Kidney tubule cell (primary cell): ENCODE measurements at regions not wholly inside any gene's neighbourhood (a gene's known extent, or its start where the extent isn't known, plus 50 kb on each side); places are given as distances from the start of the nearest gene placed in this dataset.
"Not testable (repeated sequence)": the region's sequence is repeated elsewhere in the genome, so short reads cannot be mapped to it uniquely, and the experiment has no call there.

Experiments
- DNase-seq: peaks from one replicate; pipeline ENCODE4 v3.0.0-alpha.2; 2018; ENCODE audit warnings: low spot score

- not testable (repeated sequence) for DNase-seq
Measured at GRCh38 chr1:146883190-146883589, 54.9 kb upstream of the NBPF12 start.

DNA sequence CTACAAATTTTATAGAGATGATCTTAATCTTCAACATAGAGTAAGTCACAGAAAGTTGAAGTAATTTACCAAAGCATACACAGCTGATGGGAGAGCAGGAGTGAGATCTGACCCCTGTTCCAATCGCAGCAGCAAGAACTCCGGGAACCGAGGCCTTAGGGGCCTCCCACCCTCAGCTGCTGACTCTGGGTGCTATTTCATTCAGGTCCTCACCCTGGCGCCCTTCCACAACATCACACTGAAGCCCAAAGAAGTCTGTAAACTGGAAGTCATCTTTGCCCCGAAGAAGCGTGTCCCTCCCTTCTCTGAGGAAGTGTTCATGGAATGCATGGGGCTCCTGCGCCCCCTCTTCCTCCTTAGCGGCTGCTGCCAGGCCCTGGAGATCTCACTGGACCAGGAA lies 57.0 kb upstream of the NBPF12 start:
- DNase-seq, result not testable (repeated sequence)

GRCh38 chr1:146863799-146864319 lies 74.3 kb upstream of the NBPF12 start:
- DNase-seq, result peak; percentile 4

DNA sequence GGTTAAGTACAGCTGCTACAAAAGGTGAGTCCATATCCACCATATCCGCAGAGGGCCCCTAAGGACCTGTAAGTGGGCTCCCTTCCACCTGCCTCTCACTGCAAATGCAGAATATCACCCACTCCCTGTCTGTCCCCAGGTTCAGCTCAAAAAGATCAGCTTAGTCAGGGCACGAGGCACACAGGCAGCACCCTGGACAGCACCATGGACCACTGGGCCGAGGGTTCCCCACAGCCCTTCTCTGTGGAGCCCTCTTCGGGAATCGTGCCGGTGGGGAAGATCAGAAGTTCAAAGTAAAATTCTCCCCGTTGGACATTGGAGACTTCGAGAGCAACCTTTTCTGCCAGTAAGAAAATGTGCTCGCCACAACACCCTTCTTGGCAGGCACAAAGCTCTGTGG lies 85.0 kb upstream of the NBPF12 start:
- not testable (repeated sequence) for DNase-seq

- DNase-seq, result not testable (repeated sequence)
Measured at GRCh38 chr1:146850352-146850889, 87.7 kb upstream of the NBPF12 start.

GRCh38 chr1:146838725-146839124 lies 99.4 kb upstream of the NBPF12 start:
- not testable (repeated sequence) for DNase-seq

DNA sequence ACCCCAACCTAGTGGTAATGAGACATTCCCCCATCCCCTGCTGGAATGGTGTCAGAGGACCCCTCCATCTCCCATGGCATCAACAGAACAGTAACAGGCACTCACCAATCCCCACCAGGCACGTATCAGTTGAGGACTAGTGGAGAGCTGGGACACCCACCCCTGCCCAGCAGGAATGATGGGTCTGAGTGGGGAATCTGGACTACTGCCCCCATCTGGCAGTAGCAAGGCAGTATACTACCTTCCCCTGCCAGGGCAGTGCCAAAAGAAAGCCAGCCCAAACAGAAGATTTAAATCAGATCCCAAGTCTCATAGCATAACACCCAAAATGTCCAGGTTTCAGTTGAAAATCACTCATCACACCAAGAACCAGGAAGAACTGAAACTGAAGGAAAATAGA lies 111.2 kb upstream of the NBPF12 start:
- DNase-seq, result not testable (repeated sequence)

GRCh38 chr1:146794236-146794635 lies 143.9 kb upstream of the NBPF12 start:
- DNase-seq, result not testable (repeated sequence)

GRCh38 chr1:146792725-146793124 lies 145.4 kb upstream of the NBPF12 start:
- DNase-seq, result not testable (repeated sequence)

DNA sequence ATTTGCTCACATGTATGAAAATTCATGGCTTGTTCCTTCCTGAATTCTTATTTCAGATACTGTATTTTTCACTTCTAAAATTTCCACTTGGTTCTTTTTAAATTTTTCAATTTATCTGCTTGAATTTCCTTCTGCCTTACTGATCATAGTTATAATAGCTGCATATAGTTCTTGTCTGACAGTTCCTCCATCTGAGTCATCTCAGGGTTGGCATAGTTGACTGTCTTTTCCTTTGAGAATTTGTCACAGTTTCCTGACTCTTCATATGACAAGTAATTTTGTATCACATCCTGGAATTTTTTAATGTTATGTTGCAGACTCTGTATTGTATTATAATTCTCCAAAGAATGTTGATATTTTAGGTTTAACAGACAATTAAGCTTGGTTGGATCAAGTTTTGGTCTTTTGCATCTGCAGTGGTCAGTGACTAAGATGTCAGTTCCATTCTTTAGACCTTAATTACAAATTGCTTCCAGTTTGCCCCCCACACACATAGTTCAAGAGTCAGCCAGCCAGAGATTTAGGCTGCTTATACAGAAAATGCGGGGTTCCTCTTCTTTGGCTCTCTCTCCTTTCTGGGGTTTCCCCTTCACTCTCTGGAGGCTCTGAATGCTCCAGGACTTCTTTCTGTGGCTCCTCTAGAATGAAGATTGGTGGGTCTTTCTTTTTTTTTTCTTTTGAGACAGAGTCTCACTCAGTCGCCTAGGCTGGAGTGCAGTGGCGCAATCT lies 153.7 kb upstream of the NBPF12 start:
- peak; percentile 29 for DNase-seq

DNA sequence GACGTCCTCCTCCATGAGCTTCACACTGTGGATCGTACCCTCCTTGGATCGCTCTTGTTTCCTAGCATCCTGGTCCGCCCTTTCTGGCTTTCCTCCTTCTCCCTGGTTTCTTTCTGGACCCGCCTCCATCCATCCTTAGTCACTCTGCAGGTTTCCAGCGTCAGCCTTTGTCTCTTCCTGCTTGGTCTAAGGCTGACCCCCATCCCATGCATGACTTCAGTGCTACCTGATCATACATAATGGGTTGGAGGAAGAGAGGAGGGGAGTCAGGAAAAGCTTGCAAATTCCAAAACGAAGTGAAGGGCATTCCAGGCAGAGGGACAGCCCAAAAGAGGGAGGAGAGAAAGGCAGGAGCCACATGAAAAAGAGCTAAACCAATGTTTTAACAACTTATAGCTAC lies 156.9 kb upstream of the NBPF12 start:
- not testable (repeated sequence) for DNase-seq

GRCh38 chr1:146777826-146778602 lies 160.1 kb upstream of the NBPF12 start:
- peak; percentile 91 for DNase-seq

GRCh38 chr1:146774988-146775387 lies 163.1 kb upstream of the NBPF12 start:
- not testable (repeated sequence) for DNase-seq

DNA sequence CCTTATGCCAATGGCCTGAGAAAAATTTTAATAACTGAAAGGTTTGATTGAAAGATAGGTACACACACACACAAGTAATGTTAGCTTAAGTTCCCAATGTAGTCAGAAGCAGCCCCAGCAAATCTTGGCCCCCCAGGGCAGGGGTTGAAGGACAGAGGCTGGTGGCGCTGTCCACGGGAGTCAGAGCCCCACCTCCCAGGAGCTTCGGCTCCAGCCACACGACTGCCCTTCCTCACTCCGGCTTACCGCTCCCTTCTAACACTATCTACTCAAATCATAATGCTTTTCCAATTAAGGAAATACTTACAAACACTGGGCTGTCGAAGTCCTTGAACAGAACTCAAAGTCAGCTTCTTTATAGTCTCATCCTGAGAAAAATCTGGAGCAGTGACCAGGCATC lies 163.9 kb upstream of the NBPF12 start:
- DNase-seq, result not testable (repeated sequence)

- DNase-seq, result peak; percentile 3
Measured at GRCh38 chr1:146771409-146771808, 166.7 kb upstream of the NBPF12 start.

DNA sequence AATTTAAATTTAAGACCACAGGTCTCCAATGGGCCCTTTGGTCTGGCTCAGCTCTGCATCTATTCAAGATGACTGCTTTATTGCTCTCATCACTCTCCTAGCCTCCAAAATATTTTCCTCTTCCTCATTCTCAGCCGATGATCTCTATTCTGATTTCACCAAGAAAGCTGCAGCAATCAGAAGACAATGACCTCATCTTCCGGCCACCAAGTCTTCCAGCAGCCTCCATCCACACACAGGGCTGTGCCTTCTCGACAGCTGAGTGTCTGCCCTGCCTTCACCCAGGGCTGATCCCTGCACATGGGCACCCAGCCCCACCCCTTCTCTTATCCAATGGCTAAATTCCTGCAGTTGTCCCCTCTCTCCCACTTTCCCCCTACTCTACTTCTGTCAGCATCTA lies 167.1 kb upstream of the NBPF12 start:
- DNase-seq, result not testable (repeated sequence)

GRCh38 chr1:146763234-146763633 lies 174.9 kb upstream of the NBPF12 start:
- not testable (repeated sequence) for DNase-seq

DNA sequence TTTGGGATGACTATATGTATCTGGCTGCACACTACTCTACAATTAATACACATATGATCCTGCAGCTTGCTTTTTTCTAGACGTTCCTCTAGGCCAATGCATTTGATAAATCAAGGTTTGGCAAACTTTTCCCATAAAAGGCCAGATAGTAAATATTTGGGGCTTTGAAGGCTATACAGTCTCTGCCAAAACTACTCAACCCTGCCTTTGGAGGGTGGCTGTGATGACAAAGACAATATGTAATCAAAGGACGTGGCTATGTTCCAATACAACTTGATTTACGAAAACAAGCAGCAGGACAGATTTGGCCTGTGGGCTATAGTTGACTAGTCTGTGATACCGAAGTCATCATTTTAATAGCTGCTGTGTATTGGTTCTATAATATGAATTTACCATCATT lies 181.3 kb upstream of the NBPF12 start:
- DNase-seq, result not testable (repeated sequence)

- DNase-seq, result not testable (repeated sequence)
Measured at GRCh38 chr1:146748686-146749085, 189.4 kb upstream of the NBPF12 start.

DNA sequence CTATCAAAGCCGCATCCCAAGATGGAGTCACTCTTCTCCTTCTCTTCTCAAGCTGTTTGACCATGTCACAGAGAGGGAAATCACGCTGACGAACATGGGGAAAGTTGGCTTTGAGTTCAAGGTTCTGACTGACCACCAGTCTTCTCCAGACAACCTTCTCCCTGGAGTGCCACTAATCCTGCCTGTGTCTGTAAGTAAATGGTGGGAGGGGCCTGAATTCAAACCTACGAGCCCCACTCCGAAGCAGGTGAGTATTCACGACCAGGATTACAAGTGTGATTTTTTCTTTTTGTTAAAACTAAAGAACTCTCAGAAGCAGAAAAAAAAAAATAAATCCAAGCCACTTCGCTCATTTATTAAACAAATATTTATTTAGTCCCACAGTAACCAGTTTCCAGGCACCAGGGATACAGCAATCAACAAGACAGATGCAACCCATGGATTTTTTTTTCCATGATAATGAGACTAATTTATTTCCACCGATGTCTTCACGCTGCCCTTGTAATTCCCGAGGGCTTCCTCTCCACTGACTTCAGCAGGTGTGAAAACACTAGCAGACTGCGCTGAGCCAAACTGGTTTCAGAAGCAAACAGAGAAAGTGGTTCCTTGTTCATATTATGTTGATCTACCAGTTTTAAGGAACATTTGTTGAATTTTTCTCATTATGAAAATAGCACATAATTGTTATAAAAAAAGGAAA lies 206.0 kb upstream of the NBPF12 start:
- not testable (repeated sequence) for DNase-seq

GRCh38 chr1:146729642-146730344 lies 208.3 kb upstream of the NBPF12 start:
- DNase-seq, result not testable (repeated sequence)
